Sigmoid colon (tissue), 6 donors: ENCODE measurements at regions not wholly inside any gene's neighbourhood (a gene's known extent, or its start where the extent isn't known, plus 50 kb on each side); places are given as distances from the start of the nearest gene placed in this dataset.

Experiments
- DNase-seq: peaks from one replicate; pipeline ENCODE4 v3.0.0-alpha.2; 2019
- H3K27ac ChIP-seq, 4 donors: fragments of 200-600 bp; sonication (generic); one replicate each; pipeline ENCODE4 v1.5.1; 2016 to 2019; ENCODE audit warnings: mild to moderate bottlenecking in 1 of 4
- H3K27me3 ChIP-seq, 3 donors: fragments of 200-600 bp; sonication (generic); one replicate each; pipeline ENCODE4 v1.5.1; 2019; ENCODE audit warnings: mild to moderate bottlenecking in 1 of 3
- H3K36me3 ChIP-seq, 4 donors: fragments of 200-600 bp; sonication (generic); one replicate each; pipeline ENCODE4 v1.5.1; 2016 to 2019
- H3K4me1 ChIP-seq, 4 donors: fragments of 200-600 bp; sonication (generic); one replicate each; pipeline ENCODE4 v1.5.1; 2017 to 2019
- H3K4me3 ChIP-seq, 4 donors: fragments of 200-600 bp; sonication (generic); one replicate each; pipeline ENCODE4 v1.5.1; 2017 to 2019; ENCODE audit warnings: mild to moderate bottlenecking in 2 of 4, moderate library complexity in 1 of 4
- H3K9me3 ChIP-seq, 4 donors: fragments of 200-600 bp in 3 of 4; sonication (generic) in 3 of 4; one replicate each; pipeline versions ENCODE4 v1.5.1 to v1.6.1; 2013 to 2019
- EP300 ChIP-seq, 4 donors: sonication (generic); formaldehyde crosslinking; IDR thresholded peaks; one replicate each; pipeline ENCODE4 v1.6.1; 2017; ENCODE audit warnings: antibody characterized with exemption in 4 of 4
- POLR2A ChIP-seq, 2 donors: fragments of 450-650 bp; IDR thresholded peaks; one replicate each; pipeline ENCODE4 v1.6.1; 2016; ENCODE audit warnings: antibody characterized with exemption in 2 of 2, mild to moderate bottlenecking in 2 of 2, moderate library complexity in 2 of 2
- POLR2AphosphoS5 ChIP-seq, 4 donors: sonication (generic); formaldehyde crosslinking; IDR thresholded peaks; one replicate each; pipeline ENCODE4 v1.6.1; 2017; ENCODE audit warnings: antibody characterized with exemption in 4 of 4
- WGBS, 2 donors: extraction: QIAGEN DNeasy Blood & Tissue Kit; methylation state at CpG; one replicate each; pipeline ENCODE4 v1.1.7; 2013; 5-methylcytosine and 5-hydroxymethylcytosine counted together
- intact Hi-C: fragments of 100-400 bp; cut with DNase I; formaldehyde crosslinking; loops from one replicate; pipeline ENCODE4 v1.15.1; 2023
- TF ChIP-seq, protein P1 (sequence below), 4 experiments: fragments of 450-650 bp in 3 of 4; fragments of 200-600 bp in 1 of 4; IDR thresholded peaks; one replicate each; pipeline ENCODE4 v1.5.1; 2016 to 2019; ENCODE audit warnings: antibody characterized with exemption in 4 of 4, mild to moderate bottlenecking in 3 of 4, moderate library complexity in 2 of 4
- donor health status: healthy with polysubstance abuse.
- donor health status: healthy.

DNA sequence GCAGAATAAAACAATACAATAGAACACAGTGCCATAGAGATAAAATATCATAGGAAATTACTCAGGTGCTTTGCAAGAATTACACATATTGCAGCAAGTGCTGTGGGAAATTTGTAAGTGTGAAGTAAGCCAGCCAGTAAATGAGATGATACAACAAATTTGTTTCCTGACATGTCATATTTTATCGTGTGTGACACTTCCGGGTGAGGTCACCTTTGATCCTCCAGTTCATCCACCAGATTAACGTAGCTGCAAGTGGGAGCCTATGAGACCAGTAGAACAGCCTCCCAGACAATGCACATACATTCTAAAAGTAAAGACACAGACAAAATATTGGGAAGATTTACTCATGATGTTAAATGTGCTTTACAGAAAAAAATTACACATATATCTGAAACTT, 72.2 kb downstream of the PRDM9 start:
- Histone ChIP-seq H3K4me1 (no peaks in the 10 kb centered on the region), H3K27ac (no peak overlapping the region), H3K9me3 (no peaks in the 10 kb centered on the region), H3K4me3 (no peak overlapping the region), H3K36me3 (no peaks in the 10 kb centered on the region), H3K27me3 (no peaks in the 10 kb centered on the region)
- intact Hi-C loops, result no loop called here
- 53 to 77% methylated on average over 3 of the region's 3 CpGs for WGBS, 2 donors
- TF ChIP-seq POLR2AphosphoS5 (IDR thresholded peaks at IDR 0.05) (no peak), POLR2A (IDR thresholded peaks at IDR 0.05) (no peak), EP300 (IDR thresholded peaks at IDR 0.05) (no peak)
- TF ChIP-seq, protein P1, sequence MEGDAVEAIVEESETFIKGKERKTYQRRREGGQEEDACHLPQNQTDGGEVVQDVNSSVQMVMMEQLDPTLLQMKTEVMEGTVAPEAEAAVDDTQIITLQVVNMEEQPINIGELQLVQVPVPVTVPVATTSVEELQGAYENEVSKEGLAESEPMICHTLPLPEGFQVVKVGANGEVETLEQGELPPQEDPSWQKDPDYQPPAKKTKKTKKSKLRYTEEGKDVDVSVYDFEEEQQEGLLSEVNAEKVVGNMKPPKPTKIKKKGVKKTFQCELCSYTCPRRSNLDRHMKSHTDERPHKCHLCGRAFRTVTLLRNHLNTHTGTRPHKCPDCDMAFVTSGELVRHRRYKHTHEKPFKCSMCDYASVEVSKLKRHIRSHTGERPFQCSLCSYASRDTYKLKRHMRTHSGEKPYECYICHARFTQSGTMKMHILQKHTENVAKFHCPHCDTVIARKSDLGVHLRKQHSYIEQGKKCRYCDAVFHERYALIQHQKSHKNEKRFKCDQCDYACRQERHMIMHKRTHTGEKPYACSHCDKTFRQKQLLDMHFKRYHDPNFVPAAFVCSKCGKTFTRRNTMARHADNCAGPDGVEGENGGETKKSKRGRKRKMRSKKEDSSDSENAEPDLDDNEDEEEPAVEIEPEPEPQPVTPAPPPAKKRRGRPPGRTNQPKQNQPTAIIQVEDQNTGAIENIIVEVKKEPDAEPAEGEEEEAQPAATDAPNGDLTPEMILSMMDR (IDR thresholded peaks at IDR 0.05), result no peak
- no peak for DNase-seq

DNA sequence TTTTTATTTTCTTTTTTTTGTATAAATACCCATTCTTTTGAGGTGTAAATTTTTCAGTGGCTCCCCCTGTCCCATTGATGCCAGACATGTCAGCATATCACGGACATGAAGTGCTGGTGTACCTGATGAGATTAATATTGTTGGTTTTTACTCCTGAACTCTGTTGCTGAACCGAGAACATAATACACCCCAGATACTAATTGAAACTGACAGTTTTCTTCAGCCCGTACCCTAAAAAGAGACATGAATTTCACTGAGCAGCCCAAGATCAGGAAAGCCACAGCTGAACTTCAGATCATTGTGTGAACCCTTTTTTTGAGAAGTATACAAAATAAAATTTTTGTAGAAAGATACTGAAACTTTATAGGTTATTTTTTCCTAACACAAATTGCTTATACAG, 75.7 kb downstream of the PRDM9 start:
- no peaks in the 10 kb centered on the region for H3K36me3 ChIP-seq
- DNase-seq, result no peak
- H3K9me3 ChIP-seq, result no peaks in the 10 kb centered on the region
- H3K27ac ChIP-seq, result no peak overlapping the region
- TF ChIP-seq, protein P1 (IDR thresholded peaks at IDR 0.05), result no peak
- intact Hi-C loops, result no loop called here
- no peaks in the 10 kb centered on the region for H3K4me1 ChIP-seq
- no peak overlapping the region for H3K4me3 ChIP-seq
- 67 to 84% methylated on average over 3 of the region's 3 CpGs for WGBS, 2 donors
- no peaks in the 10 kb centered on the region for H3K27me3 ChIP-seq

DNA sequence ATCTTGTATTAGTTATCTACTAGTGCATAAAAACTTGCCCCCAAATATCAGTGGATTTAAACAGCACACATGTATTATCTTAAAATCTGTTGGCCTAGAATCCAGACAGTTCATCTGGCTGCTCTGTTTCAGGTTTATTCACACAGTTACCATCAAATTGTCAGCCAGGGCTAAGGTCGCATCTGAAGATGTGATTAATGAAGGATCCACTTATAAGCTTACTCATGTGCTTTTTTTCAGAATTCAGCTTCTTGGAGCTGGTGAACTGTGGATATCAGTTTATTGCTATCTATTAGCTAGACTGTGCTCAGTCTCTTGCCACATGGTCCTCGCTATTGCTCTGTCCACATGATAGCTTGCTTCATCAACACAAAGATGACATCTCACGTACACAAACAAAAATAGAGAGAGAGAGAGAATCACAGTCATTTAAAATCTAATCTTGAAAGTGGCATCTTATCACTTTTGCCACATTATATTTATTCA, 81.5 kb downstream of the PRDM9 start:
- Histone ChIP-seq H3K27me3 (no peaks in the 10 kb centered on the region), H3K27ac (no peak overlapping the region), H3K36me3 (no peaks in the 10 kb centered on the region), H3K4me3 (no peak overlapping the region), H3K4me1 (no peaks in the 10 kb centered on the region), H3K9me3 (no peaks in the 10 kb centered on the region)
- WGBS, 2 donors, result 69 to 76% methylated on average over 3 of the region's 3 CpGs
- DNase-seq, result no peak
- TF ChIP-seq POLR2AphosphoS5 (IDR thresholded peaks at IDR 0.05), result no peak
- TF ChIP-seq POLR2A (IDR thresholded peaks at IDR 0.05), result no peak
- TF ChIP-seq, protein P1 (IDR thresholded peaks at IDR 0.05), result no peak
- TF ChIP-seq EP300 (IDR thresholded peaks at IDR 0.05), result no peak
- intact Hi-C loops, result no loop called here

DNA sequence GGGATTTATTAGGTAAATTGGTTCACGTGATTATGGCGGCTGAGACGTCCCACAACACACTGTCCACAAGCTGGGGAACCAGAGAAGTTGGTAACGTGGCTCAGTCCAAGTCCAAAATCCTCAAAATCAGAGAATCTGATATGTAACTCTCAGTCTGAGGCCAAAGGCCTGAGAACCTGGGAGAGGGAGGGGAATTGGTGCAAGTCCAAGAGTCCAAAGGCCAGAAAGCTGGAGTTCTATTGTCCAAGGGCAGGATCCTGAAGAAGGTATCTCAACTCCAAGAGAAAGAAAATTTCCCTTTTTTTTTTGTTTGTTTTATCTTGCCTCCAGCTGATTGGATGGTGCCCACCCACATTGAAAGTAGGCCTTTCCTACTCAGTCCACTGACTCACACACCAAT, 83.8 kb downstream of the PRDM9 start:
- H3K4me3 ChIP-seq, result no peak overlapping the region
- DNase-seq, result no peak
- intact Hi-C loops, result no loop called here
- TF ChIP-seq EP300 (IDR thresholded peaks at IDR 0.05) (no peak), POLR2AphosphoS5 (IDR thresholded peaks at IDR 0.05) (no peak), POLR2A (IDR thresholded peaks at IDR 0.05) (no peak)
- TF ChIP-seq, protein P1 (IDR thresholded peaks at IDR 0.05), result no peak
- no peaks in the 10 kb centered on the region for H3K36me3 ChIP-seq
- no peaks in the 10 kb centered on the region for H3K4me1 ChIP-seq
- 90% methylated on average over 4 of the region's 4 CpGs for WGBS, 2 donors
- H3K27me3 ChIP-seq, result no peaks in the 10 kb centered on the region
- no peak overlapping the region for H3K27ac ChIP-seq
- no peaks in the 10 kb centered on the region for H3K9me3 ChIP-seq

DNA sequence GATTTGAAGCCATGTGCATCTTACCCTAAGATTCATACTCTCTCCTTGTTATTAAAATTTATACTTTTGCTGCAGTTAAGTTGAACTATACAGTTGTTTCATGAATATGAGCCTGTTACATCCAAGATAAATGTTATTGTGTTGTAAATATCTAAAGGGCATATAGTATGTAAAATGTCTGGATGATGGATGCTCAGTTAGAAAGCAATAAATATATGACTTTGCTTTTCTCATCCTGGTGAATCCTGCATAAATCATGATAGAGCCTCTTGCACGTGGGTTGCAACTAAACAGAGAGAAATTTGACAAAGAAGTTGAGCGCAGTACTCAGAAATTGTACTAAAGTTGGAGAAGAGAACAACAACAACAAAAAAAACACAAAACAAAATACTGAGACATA, 99.5 kb downstream of the PRDM9 start:
- TF ChIP-seq, protein P1 (IDR thresholded peaks at IDR 0.05), result no peak
- no peak for TF ChIP-seq POLR2A (IDR thresholded peaks at IDR 0.05)
- no peak for TF ChIP-seq POLR2AphosphoS5 (IDR thresholded peaks at IDR 0.05)
- TF ChIP-seq EP300 (IDR thresholded peaks at IDR 0.05), result no peak
- no peaks in the 10 kb centered on the region for H3K9me3 ChIP-seq
- no peaks in the 10 kb centered on the region for H3K4me1 ChIP-seq
- DNase-seq, result no peak
- H3K27me3 ChIP-seq, result no peaks in the 10 kb centered on the region
- H3K36me3 ChIP-seq, result no peaks in the 10 kb centered on the region
- intact Hi-C loops, result no loop called here
- H3K27ac ChIP-seq, result no peak overlapping the region
- WGBS, 2 donors, result 58 to 80% methylated on average over 2 of the region's 2 CpGs
- H3K4me3 ChIP-seq, result no peak overlapping the region
